ENCODE measurements at regions not wholly inside any gene's neighbourhood (a gene's known extent, or its start where the extent isn't known, plus 50 kb on each side); places are given as distances from the start of the nearest gene placed in this dataset.

DNA sequence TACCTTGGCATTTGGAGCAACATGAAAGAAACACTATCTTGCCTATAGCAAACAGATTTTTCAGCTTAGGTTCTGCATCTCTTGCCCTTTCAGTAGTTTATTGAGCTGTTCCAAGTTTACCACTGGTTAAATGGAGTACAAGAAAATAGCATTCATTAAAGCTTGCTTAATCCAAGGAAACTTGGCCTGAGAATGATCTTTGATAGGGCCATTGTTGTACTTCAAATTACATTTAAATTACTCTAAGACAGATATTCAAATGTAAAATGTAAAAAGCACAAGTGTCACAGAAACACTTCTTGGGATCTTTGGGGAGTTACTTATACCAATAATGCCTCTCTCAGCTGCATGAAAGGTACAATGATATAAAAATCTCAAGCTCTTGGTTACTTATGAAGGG is 609.0 kb upstream of the HTR2C start:
- Mint-ChIP-seq H3K4me1 (no peaks in the 10 kb centered on the region), H3K27me3 (no peaks in the 10 kb centered on the region), H3K4me3 (no peak overlapping the region), H3K27ac (no peak overlapping the region), H3K36me3 (no peaks in the 10 kb centered on the region), H3K9me3 (ENCODE audit: low read depth) (peaks cover 2% of the 10 kb centered on the region)
- no peak for DNase-seq
- CTCF ChIA-PET: no interaction called here
- ATAC-seq: no peak

GRCh38 chrX:113973706-113974105 is 610.2 kb upstream of the HTR2C start:
- Mint-ChIP-seq H3K36me3 (no peaks in the 10 kb centered on the region), H3K4me3 (no peak overlapping the region), H3K27me3 (no peaks in the 10 kb centered on the region), H3K4me1 (no peaks in the 10 kb centered on the region), H3K9me3 (ENCODE audit: low read depth) (peaks cover 2% of the 10 kb centered on the region), H3K27ac (no peak overlapping the region)
- DNase-seq (no peak), ATAC-seq (no peak)
- CTCF ChIA-PET: no interaction called here

GRCh38 chrX:113966791-113967190 is 617.1 kb upstream of the HTR2C start:
- H3K27ac Mint-ChIP-seq: no peak overlapping the region
- no peaks in the 10 kb centered on the region for H3K36me3 Mint-ChIP-seq
- CTCF ChIA-PET: no interaction called here
- H3K27me3 Mint-ChIP-seq: no peaks in the 10 kb centered on the region
- H3K9me3 Mint-ChIP-seq (ENCODE audit: low read depth): no peaks in the 10 kb centered on the region
- no peaks in the 10 kb centered on the region for H3K4me1 Mint-ChIP-seq
- no peak overlapping the region for H3K4me3 Mint-ChIP-seq
- DNase-seq: no peak
- no peak for ATAC-seq

- H3K27me3 Mint-ChIP-seq: no peaks in the 10 kb centered on the region
- DNase-seq: no peak
- no peaks in the 10 kb centered on the region for H3K36me3 Mint-ChIP-seq
- no peak for ATAC-seq
- no peak overlapping the region for H3K27ac Mint-ChIP-seq
- CTCF ChIA-PET: no interaction called here
- H3K9me3 Mint-ChIP-seq (ENCODE audit: low read depth): no peaks in the 10 kb centered on the region
- H3K4me1 Mint-ChIP-seq: no peaks in the 10 kb centered on the region
- H3K4me3 Mint-ChIP-seq: no peak overlapping the region
Observed at GRCh38 chrX:113962343-113962742, 621.5 kb upstream of the HTR2C start.

GRCh38 chrX:113959912-113960626 is 623.8 kb upstream of the HTR2C start:
- H3K27ac Mint-ChIP-seq: no peak overlapping the region
- no peak for ATAC-seq
- H3K4me3 Mint-ChIP-seq: no peak overlapping the region
- CTCF ChIA-PET: no interaction called here
- DNase-seq: no peak
- no peaks in the 10 kb centered on the region for H3K4me1 Mint-ChIP-seq
- H3K27me3 Mint-ChIP-seq: no peaks in the 10 kb centered on the region
- H3K9me3 Mint-ChIP-seq (ENCODE audit: low read depth): peaks cover 3% of the 10 kb centered on the region
- no peaks in the 10 kb centered on the region for H3K36me3 Mint-ChIP-seq

GRCh38 chrX:113956936-113957335 is 627.0 kb upstream of the HTR2C start:
- Mint-ChIP-seq H3K4me1 (no peaks in the 10 kb centered on the region), H3K36me3 (no peaks in the 10 kb centered on the region), H3K4me3 (no peak overlapping the region), H3K27ac (no peak overlapping the region), H3K9me3 (ENCODE audit: low read depth) (peaks cover 3% of the 10 kb centered on the region), H3K27me3 (no peaks in the 10 kb centered on the region)
- DNase-seq: no peak
- ATAC-seq: no peak
- CTCF ChIA-PET: no interaction called here

DNA sequence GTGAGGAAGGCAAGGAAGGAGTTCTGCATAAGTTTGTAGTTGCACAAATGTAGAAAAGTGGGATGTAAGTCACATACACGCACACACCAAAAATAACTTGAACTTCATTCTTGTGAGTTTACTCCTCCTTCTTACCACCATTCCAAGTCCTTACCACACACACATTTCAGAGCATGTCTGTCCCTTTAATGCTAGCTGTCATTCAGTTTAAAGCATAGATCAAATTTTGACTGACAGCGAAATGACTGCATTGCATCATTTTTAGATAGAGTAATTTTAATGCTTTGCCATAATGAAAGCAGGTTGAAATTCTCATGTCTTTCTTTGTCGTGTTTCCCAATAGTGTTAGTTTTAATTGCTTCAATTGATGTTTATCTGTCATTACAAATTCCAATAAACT is 629.6 kb upstream of the HTR2C start:
- ATAC-seq: no peak
- CTCF ChIA-PET: no interaction called here
- Mint-ChIP-seq H3K27ac (no peak overlapping the region), H3K9me3 (ENCODE audit: low read depth) (peaks cover 3% of the 10 kb centered on the region), H3K4me3 (no peak overlapping the region), H3K36me3 (no peaks in the 10 kb centered on the region), H3K27me3 (no peaks in the 10 kb centered on the region), H3K4me1 (no peaks in the 10 kb centered on the region)
- no peak for DNase-seq

DNA sequence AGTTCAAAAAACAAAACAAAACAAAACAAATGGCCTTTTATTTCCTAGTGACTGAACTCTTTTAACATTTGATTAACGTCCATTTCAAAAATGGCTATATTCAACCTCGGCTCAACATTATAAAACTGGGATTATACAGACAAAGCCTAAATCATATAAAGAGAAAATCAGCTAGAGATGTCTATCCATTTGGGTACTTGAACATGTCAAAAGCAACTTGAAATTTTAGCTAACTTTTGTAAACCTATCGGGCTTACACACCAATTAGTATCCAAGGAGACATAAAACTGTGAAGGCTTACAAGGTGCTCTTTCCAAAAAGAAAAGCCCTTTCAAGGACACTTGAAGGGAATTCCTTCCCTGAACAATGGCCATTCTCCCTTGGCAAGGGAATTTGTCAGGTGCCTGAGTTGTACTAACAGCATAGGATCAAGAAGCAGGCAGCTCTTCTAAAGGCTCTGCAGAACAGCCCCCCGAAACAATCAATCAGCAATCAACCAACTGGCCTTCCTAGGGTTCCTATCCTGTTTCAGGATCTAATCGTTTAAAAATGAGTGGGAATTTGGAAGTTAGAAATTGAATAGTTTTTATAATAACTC is 633.7 kb upstream of the HTR2C start:
- no peaks in the 10 kb centered on the region for H3K27me3 Mint-ChIP-seq
- no peak overlapping the region for H3K4me3 Mint-ChIP-seq
- no peak for DNase-seq
- CTCF ChIA-PET: no interaction called here
- H3K4me1 Mint-ChIP-seq: no peaks in the 10 kb centered on the region
- ATAC-seq: no peak
- H3K9me3 Mint-ChIP-seq (ENCODE audit: low read depth): no peaks in the 10 kb centered on the region
- H3K27ac Mint-ChIP-seq: no peak overlapping the region
- no peaks in the 10 kb centered on the region for H3K36me3 Mint-ChIP-seq

GRCh38 chrX:113947548-113947947 is 636.3 kb upstream of the HTR2C start:
- no peaks in the 10 kb centered on the region for H3K36me3 Mint-ChIP-seq
- no peak overlapping the region for H3K4me3 Mint-ChIP-seq
- H3K27me3 Mint-ChIP-seq: no peaks in the 10 kb centered on the region
- ATAC-seq (no peak), DNase-seq (no peak)
- no peak overlapping the region for H3K27ac Mint-ChIP-seq
- peaks cover 2% of the 10 kb centered on the region for H3K9me3 Mint-ChIP-seq (ENCODE audit: low read depth)
- no peaks in the 10 kb centered on the region for H3K4me1 Mint-ChIP-seq
- CTCF ChIA-PET: no interaction called here

DNA sequence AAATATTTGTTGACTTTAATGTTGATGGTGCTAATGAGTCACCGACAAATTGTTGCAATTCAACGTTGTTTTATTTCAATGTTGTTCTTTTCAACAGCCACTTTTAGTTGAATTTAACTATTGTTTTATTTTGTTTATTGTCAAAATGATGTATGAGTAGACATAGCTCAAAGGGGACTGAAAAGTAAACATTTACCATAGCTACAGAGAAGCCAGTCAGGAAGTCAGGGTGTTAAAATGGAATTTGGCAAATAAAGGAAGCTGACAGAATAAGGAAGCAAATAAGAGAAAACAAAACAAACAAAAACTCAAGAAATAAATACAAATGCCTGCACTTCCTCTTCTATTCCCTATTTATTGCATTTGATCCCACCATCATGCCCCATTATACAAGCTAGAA is 648.4 kb upstream of the HTR2C start:
- ATAC-seq (no peak), DNase-seq (no peak)
- no peaks in the 10 kb centered on the region for H3K36me3 Mint-ChIP-seq
- H3K27ac Mint-ChIP-seq: no peak overlapping the region
- no peaks in the 10 kb centered on the region for H3K27me3 Mint-ChIP-seq
- CTCF ChIA-PET: no interaction called here
- H3K4me3 Mint-ChIP-seq: no peak overlapping the region
- H3K9me3 Mint-ChIP-seq (ENCODE audit: low read depth): peaks cover 11% of the 10 kb centered on the region
- no peaks in the 10 kb centered on the region for H3K4me1 Mint-ChIP-seq

DNA sequence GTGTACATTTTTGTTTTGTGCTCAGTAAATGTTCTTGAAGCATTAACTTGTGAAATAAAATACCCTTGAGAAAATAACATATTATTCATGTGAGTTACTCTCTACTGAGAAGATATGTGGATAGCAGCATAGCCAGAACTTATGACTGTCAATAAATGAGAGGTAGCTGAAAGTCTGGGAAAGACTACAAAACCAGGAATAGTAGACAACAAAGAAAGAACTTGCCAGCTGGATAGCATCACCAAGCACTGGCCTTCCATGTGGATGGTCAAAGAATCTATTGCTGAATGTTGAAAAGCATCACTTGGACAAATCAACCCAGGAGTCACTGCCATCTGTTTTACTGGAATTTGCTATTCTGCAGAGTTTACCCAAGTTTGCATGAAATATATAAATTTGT is 650.0 kb upstream of the HTR2C start:
- no peak for DNase-seq
- Mint-ChIP-seq H3K27ac (no peak overlapping the region), H3K4me1 (no peaks in the 10 kb centered on the region), H3K36me3 (no peaks in the 10 kb centered on the region), H3K27me3 (no peaks in the 10 kb centered on the region), H3K4me3 (no peak overlapping the region), H3K9me3 (ENCODE audit: low read depth) (peaks cover 7% of the 10 kb centered on the region)
- ATAC-seq: no peak
- CTCF ChIA-PET: no interaction called here

- DNase-seq: no peak
- H3K27me3 Mint-ChIP-seq: no peaks in the 10 kb centered on the region
- no peak overlapping the region for H3K27ac Mint-ChIP-seq
- H3K36me3 Mint-ChIP-seq: no peaks in the 10 kb centered on the region
- H3K4me1 Mint-ChIP-seq: no peaks in the 10 kb centered on the region
- peaks cover 7% of the 10 kb centered on the region for H3K9me3 Mint-ChIP-seq (ENCODE audit: low read depth)
- no peak for ATAC-seq
- CTCF ChIA-PET: no interaction called here
- H3K4me3 Mint-ChIP-seq: no peak overlapping the region
Observed at GRCh38 chrX:113929004-113929403, 654.9 kb upstream of the HTR2C start.

DNA sequence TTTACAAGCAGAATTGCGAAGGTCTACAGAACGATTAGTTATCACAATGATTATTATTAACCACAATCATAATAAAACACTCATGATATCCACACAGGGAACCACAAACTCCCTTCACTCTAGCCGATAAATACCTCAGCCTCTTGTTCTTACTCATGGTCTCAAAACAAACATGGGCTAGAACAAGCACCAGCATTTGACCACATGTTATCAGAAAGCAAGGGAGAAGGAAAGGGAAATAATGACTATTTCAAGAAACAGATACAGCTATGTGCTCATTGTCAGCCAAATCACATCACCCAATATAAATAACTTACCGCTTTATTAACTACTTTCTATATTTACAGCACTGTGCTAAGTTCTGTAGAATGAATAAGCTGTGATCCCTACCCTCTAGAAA is 663.2 kb upstream of the HTR2C start:
- H3K27ac Mint-ChIP-seq: no peak overlapping the region
- no peaks in the 10 kb centered on the region for H3K36me3 Mint-ChIP-seq
- H3K27me3 Mint-ChIP-seq: no peaks in the 10 kb centered on the region
- no peak for DNase-seq
- no peaks in the 10 kb centered on the region for H3K9me3 Mint-ChIP-seq (ENCODE audit: low read depth)
- CTCF ChIA-PET: no interaction called here
- ATAC-seq: no peak
- H3K4me1 Mint-ChIP-seq: no peaks in the 10 kb centered on the region
- no peak overlapping the region for H3K4me3 Mint-ChIP-seq

- CTCF ChIA-PET: no interaction called here
- no peak for ATAC-seq
- Mint-ChIP-seq H3K27me3 (no peaks in the 10 kb centered on the region), H3K4me1 (no peaks in the 10 kb centered on the region), H3K4me3 (no peak overlapping the region), H3K27ac (no peak overlapping the region), H3K9me3 (ENCODE audit: low read depth) (peaks cover 2% of the 10 kb centered on the region), H3K36me3 (no peaks in the 10 kb centered on the region)
- no peak for DNase-seq
Observed at GRCh38 chrX:113919387-113919786, 664.5 kb upstream of the HTR2C start.

DNA sequence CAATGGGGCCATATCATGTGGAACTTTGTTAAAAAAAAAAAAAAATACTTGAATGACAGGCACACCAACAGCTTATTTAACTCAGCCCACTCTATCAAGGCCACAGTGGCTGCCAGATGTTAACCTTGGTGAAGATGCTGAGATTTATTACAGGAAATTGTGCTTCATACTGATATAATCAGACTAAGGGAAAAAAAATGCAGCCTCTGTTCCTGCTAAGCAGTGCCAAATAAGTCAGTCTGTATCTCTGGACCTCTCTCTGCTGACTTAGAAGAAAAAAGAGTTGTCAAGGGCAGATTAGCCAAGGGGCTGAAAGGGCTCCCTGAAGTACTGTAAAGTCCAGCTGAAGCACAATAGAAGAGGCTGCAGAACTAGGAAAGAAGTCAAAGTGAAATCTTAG is 677.7 kb upstream of the HTR2C start:
- H3K4me1 Mint-ChIP-seq: no peaks in the 10 kb centered on the region
- DNase-seq (no peak), ATAC-seq (no peak)
- no peak overlapping the region for H3K4me3 Mint-ChIP-seq
- H3K27me3 Mint-ChIP-seq: no peaks in the 10 kb centered on the region
- no peak overlapping the region for H3K27ac Mint-ChIP-seq
- CTCF ChIA-PET: no interaction called here
- no peaks in the 10 kb centered on the region for H3K9me3 Mint-ChIP-seq (ENCODE audit: low read depth)
- no peaks in the 10 kb centered on the region for H3K36me3 Mint-ChIP-seq

Data from activated CD8-positive, alpha-beta memory T cell treated with anti-CD3 and anti-CD28 coated beads, Interleukin-2, amount 10 ng/mL, durations not matched to agents 7 days and 5 days (primary cell).